Midbrain (tissue), 1 donor: ENCODE measurements at regions not wholly inside any gene's neighbourhood (a gene's known extent, or its start where the extent isn't known, plus 50 kb on each side); places are given as distances from the start of the nearest gene placed in this dataset.
"Not testable (repeated sequence)": the region's sequence is repeated elsewhere in the genome, so short reads cannot be mapped to it uniquely, and the experiment has no call there.

Experiments
- DNase-seq: peaks from one replicate; lab custom pipeline; 2025; lab: John Stamatoyannopoulos, UW

DNA sequence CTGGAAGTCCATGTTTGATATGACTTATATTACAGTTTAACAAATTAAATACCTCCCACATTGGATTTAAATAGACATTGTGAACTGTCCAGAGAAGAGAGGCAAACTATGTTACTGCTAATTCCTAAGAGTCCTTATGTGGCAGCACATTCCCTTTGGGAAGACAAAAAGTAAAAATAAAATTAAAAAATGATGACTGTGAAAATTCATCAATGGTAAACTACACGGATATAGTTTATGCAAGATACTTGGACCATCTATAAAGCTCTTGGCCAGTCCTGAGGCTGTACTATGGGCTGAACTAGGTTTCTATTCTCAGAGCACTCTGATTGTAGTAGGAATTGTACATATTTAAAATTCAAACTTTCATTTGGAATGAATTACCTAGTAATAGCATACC, 206.4 kb downstream of the LRRK2 start:
- no peak for DNase-seq

GRCh38 chr12:40435251-40435650, 210.5 kb downstream of the LRRK2 start:
- DNase-seq, result no peak

DNA sequence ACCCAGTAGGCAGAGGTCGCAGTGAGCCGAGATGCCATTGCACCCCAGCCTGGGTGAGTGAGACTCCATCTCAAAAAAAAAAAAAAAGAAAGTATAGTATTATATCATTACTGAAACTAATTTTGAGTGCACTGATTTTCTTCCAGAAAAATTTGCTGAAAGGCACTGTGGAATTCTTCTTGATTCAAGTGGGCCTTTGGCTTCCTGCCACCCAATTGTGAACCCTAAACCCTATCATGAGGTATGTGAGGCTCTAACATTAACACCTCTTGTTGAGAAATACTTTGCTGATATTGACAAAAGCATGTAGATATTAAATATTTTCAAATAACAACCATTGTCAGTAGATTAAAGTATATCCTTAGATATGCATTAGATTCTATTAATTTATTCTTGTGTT, 211.2 kb downstream of the LRRK2 start:
- no peak for DNase-seq

- DNase-seq, result no peak
Observed at GRCh38 chr12:40436564-40436963, 211.8 kb downstream of the LRRK2 start.

GRCh38 chr12:40439771-40440492, 215.1 kb downstream of the LRRK2 start:
- DNase-seq, result no peak

- DNase-seq, result no peak
Observed at GRCh38 chr12:40444174-40444573, 219.4 kb downstream of the LRRK2 start.

- DNase-seq, result no peak
Observed at GRCh38 chr12:40446385-40446784, 221.6 kb downstream of the LRRK2 start.

- DNase-seq, result not testable (repeated sequence)
Observed at GRCh38 chr12:40448523-40448922, 223.7 kb downstream of the LRRK2 start.

- DNase-seq, result no peak
Observed at GRCh38 chr12:40451661-40452060, 226.9 kb downstream of the LRRK2 start.

DNA sequence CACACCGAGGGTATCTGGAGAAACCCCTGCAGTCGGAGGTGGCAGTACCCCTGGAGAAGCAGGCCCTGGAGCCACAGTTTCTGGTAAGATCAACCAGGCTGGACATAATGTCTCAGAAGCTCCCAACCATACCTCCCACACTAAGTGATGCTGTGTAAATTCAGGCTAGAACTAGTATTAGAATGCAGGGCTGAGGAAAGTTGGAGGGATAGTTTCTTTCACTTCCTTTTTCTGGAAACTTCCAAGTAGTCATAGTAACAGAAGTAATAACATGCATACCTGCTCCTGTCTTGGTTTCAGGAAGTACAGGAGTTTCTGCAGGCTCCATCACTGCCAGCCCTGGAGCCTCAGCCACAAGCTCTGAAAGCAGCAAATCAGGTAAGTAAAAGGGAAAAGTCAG, 228.1 kb upstream of the CNTN1 start:
- DNase-seq, result no peak

GRCh38 chr12:40469736-40470135, 222.5 kb upstream of the CNTN1 start:
- DNase-seq, result no peak

GRCh38 chr12:40473962-40474361, 218.3 kb upstream of the CNTN1 start:
- DNase-seq, result no peak

- no peak for DNase-seq
Observed at GRCh38 chr12:40474630-40475029, 217.6 kb upstream of the CNTN1 start.

DNA sequence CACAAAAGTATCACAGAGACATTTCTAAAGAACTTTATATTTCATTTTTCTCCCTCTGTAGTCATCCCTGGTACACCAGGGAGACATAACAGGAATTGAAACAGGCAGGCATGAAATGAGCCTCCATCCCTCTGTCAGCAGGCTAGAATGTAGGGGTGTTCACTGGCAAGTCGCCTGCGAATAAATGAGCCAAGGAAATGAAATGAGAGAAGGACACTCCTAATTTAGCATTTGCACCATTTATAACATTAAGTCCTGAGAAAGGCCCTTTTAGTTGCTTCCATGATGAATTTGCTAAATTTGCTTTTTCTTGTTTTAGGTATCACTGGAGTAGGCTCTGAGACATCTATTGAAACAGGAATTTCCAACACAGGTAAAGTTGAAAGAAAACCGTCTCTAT, 192.4 kb upstream of the CNTN1 start:
- no peak for DNase-seq

GRCh38 chr12:40502322-40502721, 189.9 kb upstream of the CNTN1 start:
- DNase-seq, result no peak

DNA sequence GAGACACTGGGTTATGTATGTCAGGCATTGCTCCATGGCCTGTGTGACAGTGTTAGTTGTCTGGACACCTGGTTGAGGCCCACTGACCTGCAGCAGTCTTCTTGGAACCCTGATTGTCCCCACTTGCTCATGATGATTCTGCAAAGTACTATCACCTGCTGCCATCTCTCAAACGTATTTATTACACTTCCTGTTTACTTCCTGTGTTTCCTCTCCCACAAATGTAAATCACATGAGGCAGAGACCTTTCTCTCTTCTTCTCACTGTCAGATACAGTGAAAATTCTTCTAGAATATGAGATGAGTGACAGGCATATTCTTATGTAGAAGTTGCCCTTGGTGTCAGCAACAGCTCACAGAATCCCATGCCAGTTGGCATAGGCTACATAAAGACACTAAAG, 186.9 kb upstream of the CNTN1 start:
- no peak for DNase-seq

- DNase-seq, result no peak
Observed at GRCh38 chr12:40508421-40508820, 183.8 kb upstream of the CNTN1 start.

DNA sequence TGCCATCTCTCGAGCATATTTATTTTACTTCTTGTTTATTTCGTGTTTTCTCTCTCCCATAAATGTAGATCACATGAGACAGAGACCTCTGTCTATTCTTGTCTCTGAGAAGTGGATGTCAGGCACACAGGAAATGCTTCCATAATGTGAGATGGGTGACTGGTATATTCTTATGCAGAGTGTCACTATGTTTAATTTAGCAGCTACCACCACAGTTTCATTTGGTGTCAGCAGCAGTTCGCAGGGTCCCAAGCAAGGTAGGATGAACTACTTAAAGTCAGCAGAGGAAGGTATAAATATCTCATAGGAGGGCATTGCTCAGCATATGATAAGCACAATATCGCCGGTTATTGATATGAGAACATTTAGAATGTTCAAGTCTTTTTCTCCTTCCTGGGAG, 180.9 kb upstream of the CNTN1 start:
- no peak for DNase-seq

DNA sequence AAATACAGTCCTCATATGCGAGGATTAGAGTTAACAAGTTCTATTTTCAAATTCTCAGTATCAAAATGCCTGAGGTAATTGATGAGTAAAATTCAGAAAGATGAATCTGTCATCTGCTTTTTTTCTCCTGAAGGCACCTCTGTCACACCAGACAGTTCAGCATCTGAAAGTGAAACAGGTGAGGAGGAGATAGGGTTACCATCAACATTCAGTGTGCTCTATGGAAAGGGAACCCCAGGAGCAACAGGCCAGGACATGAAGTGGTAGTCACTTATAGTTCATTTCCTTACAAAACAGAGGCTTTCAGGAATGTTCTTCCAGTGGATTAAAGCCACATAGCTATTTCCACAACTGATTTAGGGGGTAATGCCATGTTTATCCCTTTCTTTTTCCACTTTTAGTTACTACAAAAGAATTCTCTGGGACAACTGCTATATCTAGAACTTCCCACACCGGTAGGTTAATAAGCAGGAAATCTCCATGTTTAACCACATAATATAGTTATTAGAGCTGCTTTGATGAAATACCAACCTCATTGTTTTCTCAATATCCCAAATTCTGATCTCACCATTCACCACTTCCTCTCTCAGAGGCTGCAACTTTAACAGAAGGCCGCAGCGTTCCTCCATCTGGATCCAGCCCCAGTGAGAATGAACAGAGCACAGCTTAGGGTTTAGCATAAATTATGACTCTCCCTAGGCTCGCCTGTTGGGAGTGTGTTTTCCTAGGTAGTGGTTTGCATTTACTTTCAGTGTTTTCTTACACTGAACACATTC, 177.0 kb upstream of the CNTN1 start:
- DNase-seq, result no peak

DNA sequence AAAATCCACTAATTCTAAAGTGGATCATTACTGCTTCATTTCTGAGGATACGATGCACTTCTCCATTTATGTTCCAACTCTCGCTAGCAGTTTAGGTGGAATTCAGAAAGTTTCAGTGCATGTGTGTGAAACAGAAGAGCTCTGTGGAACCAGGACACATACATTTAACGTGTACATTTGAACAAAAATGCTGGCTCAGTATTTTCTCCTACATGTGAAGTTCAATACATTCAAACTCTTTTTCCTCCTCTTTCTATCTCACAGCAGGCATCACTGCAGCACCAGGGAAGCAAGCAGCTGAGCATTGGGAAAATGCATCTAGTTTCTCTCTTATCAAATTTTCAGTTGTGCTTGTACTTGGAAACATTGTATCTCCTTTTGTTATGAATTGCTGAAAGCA, 169.4 kb upstream of the CNTN1 start:
- no peak for DNase-seq

DNA sequence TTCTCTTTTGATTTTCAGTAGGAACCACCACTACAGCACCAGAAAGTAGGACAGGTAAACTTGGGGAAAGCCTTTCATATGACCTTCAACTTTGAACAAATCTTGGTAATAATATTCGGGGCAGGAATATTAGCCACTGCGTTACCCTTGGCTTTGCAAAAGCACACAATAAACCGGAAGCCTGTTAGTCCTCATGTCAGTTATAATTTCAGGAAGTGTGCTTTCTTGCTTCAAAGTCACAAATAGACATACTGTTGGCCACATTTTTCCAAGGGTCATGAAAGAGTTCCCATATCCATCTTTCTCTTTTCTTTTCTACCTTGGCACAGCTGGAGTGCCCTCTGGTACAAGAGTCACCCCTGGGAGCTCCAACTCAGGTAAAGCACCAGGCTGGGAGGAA, 167.2 kb upstream of the CNTN1 start:
- DNase-seq, result no peak

DNA sequence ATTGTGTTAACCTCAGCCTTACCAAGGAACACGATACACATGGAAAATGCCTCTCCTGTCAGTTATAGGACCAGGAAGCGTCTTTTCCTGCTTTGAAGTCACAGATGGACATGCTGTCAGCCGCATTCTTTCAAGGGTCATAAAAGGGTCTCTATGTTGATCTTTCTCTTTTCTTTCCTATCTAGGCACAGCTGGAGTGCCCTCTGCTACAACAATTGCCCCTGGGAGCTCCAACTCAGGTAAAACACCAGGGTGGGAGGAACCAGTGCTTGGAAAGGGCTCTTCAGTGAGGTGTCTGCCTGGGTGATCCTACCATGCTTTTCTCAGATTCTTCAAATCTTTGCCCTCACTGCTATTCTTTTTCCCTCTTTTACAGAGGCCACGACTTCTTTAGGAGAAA, 157.4 kb upstream of the CNTN1 start:
- no peak for DNase-seq

DNA sequence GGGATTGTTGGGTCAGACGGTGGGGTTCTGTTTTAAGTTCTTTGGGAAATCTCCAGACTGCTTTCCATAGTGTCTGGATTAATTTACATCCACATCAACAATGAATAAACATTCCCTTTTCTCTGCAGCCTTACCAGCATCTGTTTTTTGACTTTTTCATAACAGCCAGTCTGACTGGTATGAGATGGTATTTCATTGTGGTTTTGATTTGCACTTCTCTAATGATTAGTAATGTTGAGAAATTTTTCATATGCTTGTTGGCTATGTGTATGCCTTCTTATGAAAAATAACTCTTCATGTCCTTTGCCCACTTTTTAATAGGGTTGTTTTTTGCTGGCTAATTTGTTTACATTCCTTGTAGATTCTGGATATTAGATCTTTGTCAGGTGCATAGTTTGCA, 140.8 kb upstream of the CNTN1 start:
- DNase-seq, result no peak

DNA sequence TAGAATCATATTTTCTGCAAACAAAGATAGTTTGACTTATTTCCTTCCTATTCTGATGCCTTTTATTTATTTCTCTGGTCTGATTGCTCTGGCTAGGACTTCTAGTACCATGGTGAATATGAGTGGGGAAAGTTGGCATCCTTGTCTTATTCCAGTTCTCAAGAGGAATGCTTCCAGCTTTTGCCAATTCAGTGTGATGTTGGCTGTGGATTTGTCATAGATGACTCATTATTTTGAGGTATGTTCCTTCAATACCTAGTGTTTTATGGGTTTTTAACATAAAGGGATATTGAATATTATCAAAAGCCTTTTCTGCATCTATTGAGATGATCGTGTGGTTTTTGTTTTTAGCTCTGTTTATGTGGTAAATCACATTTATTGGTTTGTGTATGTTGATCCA, 139.4 kb upstream of the CNTN1 start:
- no peak for DNase-seq
